WTC11 (cell line): ENCODE measurements at regions not wholly inside any gene's neighbourhood (a gene's known extent, or its start where the extent isn't known, plus 50 kb on each side); places are given as distances from the start of the nearest gene placed in this dataset.

Experiments
- ATAC-seq: fragments of 200-7000 bp; cut with Tn5 transposase; 2 replicates; pipeline ENCODE4 v1.10.0; 2021; ENCODE audit warnings: mild to moderate bottlenecking, moderate library complexity
- CTCF ChIA-PET: fragments of 300-600 bp; sonication (Branson Sonifier 250); formaldehyde crosslinking; loops from one replicate; lab custom pipeline; 2021; ENCODE audit warnings: antibody characterized with exemption; lab: Charles Lee
- POLR2A ChIA-PET: fragments of 350-600 bp; sonication (Branson Sonifier 250); formaldehyde crosslinking; loops from one replicate; lab custom pipeline; 2021; ENCODE audit warnings: antibody characterized with exemption; lab: Charles Lee
- DNase-seq: peaks from one replicate; pipeline ENCODE4 v3.0.0; 2021; ENCODE audit warnings: low spot score
- H3K27ac Mint-ChIP-seq: 2 replicates; pipeline ENCODE4 v1.8.0; 2021; ENCODE audit warnings: mixed read lengths
- H3K27me3 Mint-ChIP-seq: 2 replicates; pipeline ENCODE4 v1.8.0; 2021; ENCODE audit warnings: low read depth, mild to moderate bottlenecking, moderate library complexity, mixed read lengths
- H3K36me3 Mint-ChIP-seq: 2 replicates; pipeline ENCODE4 v1.8.0; 2021; ENCODE audit warnings: mixed read lengths
- H3K4me1 Mint-ChIP-seq: 2 replicates; pipeline ENCODE4 v1.8.0; 2022; ENCODE audit warnings: mixed read lengths
- H3K4me3 Mint-ChIP-seq: 2 replicates; pipeline ENCODE4 v1.8.0; 2021; ENCODE audit warnings: mild to moderate bottlenecking, moderate library complexity, mixed read lengths
- H3K9me3 Mint-ChIP-seq: 2 replicates; pipeline ENCODE4 v1.8.0; 2021; ENCODE audit warnings: mixed read lengths
- FOXK1 ChIP-seq: sonication (generic); formaldehyde crosslinking; IDR thresholded peaks from 2 replicates; pipeline ENCODE4 v1.8.0; 2022; ENCODE audit warnings: mild to moderate bottlenecking, moderate library complexity, missing genetic modification reagents
- GTF2I ChIP-seq: fragments of 250-450 bp; sonication (Bioruptor Pico); conservative IDR thresholded peaks from 2 replicates; pipeline ENCODE4 v1.4.0; 2021; ENCODE audit warnings: mild to moderate bottlenecking
- IRF2 ChIP-seq: sonication (generic); formaldehyde crosslinking; IDR thresholded peaks from 2 replicates; pipeline ENCODE4 v1.8.0; 2022; ENCODE audit warnings: low read depth, missing genetic modification reagents, borderline replicate concordance
- KAT7 ChIP-seq: sonication (generic); formaldehyde crosslinking; IDR thresholded peaks from 2 replicates; pipeline ENCODE4 v1.8.1; 2023; ENCODE audit warnings: missing genetic modification reagents, mild to moderate bottlenecking, borderline replicate concordance
- MXD4 ChIP-seq: fragments of 250-450 bp; sonication (Bioruptor Pico); IDR thresholded peaks from 2 replicates; pipeline ENCODE4 v1.8.0; 2021; ENCODE audit warnings: mild to moderate bottlenecking, moderate library complexity, borderline replicate concordance
- NFYB ChIP-seq: sonication (generic); formaldehyde crosslinking; conservative IDR thresholded peaks from 2 replicates; pipeline ENCODE4 v1.8.0; 2022; ENCODE audit warnings: low read depth, missing genetic modification reagents
- SP1 ChIP-seq: sonication (generic); formaldehyde crosslinking; conservative IDR thresholded peaks from 2 replicates; pipeline ENCODE4 v1.8.1; 2022; ENCODE audit warnings: missing genetic modification reagents
- ZNF219 ChIP-seq: sonication (generic); formaldehyde crosslinking; IDR thresholded peaks from 2 replicates; pipeline ENCODE4 v1.8.0; 2023; ENCODE audit warnings: missing genetic modification reagents, mild to moderate bottlenecking, borderline replicate concordance
- TF ChIP-seq, protein P1 (sequence below): sonication (generic); formaldehyde crosslinking; conservative IDR thresholded peaks from 2 replicates; pipeline ENCODE4 v1.8.1; 2023; ENCODE audit warnings: mild to moderate bottlenecking, low read depth, missing genetic modification reagents, moderate library complexity
- TF ChIP-seq, protein P2 (sequence below): sonication (generic); formaldehyde crosslinking; IDR thresholded peaks from 2 replicates; pipeline ENCODE4 v1.8.1; 2022; ENCODE audit warnings: mild to moderate bottlenecking, missing genetic modification reagents, moderate library complexity, borderline replicate concordance
- TF ChIP-seq, protein P3 (sequence below): sonication (generic); formaldehyde crosslinking; IDR thresholded peaks from 2 replicates; pipeline ENCODE4 v1.8.1; 2022; ENCODE audit warnings: missing genetic modification reagents, borderline replicate concordance
- TF ChIP-seq, protein P4 (sequence below): sonication (generic); formaldehyde crosslinking; IDR thresholded peaks from 2 replicates; pipeline ENCODE4 v1.8.1; 2023; ENCODE audit warnings: mild to moderate bottlenecking, missing genetic modification reagents, moderate library complexity
- TF ChIP-seq, protein P5 (sequence below): sonication (generic); formaldehyde crosslinking; IDR thresholded peaks from 2 replicates; pipeline ENCODE4 v1.8.0; 2022; ENCODE audit warnings: mild to moderate bottlenecking, missing genetic modification reagents
- TF ChIP-seq, protein P6 (sequence below): sonication (generic); formaldehyde crosslinking; IDR thresholded peaks from 2 replicates; pipeline ENCODE4 v1.8.1; 2023; ENCODE audit warnings: mild to moderate bottlenecking, missing genetic modification reagents, borderline replicate concordance
- TF ChIP-seq, protein P7 (sequence below): sonication (generic); formaldehyde crosslinking; IDR thresholded peaks from 2 replicates; pipeline ENCODE4 v1.8.1; 2022; ENCODE audit warnings: low read depth, mild to moderate bottlenecking, moderate library complexity, missing genetic modification reagents, borderline replicate concordance
- TF ChIP-seq, protein P8 (sequence below): sonication (generic); formaldehyde crosslinking; IDR thresholded peaks from 2 replicates; pipeline ENCODE4 v1.8.1; 2023; ENCODE audit warnings: mild to moderate bottlenecking, missing genetic modification reagents, moderate library complexity
- TF ChIP-seq, protein P9 (sequence below): sonication (generic); formaldehyde crosslinking; IDR thresholded peaks from 2 replicates; pipeline ENCODE4 v1.8.0; 2022; ENCODE audit warnings: mild to moderate bottlenecking, missing genetic modification reagents

DNA sequence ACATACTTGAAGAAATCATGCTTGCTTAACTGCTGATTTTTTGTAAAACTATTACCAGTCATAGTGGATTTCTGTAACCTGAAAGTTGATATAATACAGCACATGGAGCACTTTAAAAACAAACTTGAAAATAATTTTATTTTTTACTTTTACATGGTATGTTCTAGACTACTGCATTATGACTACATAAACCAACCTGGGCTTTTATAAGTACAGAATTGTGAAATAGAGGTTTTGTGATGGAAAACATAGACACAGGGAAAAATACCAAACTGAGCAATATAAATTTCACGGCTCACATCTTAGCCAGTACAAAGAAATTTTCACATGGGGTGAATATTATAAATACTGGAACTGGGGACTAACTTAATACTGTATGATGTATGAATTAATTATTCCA, 59.3 kb upstream of the CTIF start (continued):
- TF ChIP-seq, protein P1, sequence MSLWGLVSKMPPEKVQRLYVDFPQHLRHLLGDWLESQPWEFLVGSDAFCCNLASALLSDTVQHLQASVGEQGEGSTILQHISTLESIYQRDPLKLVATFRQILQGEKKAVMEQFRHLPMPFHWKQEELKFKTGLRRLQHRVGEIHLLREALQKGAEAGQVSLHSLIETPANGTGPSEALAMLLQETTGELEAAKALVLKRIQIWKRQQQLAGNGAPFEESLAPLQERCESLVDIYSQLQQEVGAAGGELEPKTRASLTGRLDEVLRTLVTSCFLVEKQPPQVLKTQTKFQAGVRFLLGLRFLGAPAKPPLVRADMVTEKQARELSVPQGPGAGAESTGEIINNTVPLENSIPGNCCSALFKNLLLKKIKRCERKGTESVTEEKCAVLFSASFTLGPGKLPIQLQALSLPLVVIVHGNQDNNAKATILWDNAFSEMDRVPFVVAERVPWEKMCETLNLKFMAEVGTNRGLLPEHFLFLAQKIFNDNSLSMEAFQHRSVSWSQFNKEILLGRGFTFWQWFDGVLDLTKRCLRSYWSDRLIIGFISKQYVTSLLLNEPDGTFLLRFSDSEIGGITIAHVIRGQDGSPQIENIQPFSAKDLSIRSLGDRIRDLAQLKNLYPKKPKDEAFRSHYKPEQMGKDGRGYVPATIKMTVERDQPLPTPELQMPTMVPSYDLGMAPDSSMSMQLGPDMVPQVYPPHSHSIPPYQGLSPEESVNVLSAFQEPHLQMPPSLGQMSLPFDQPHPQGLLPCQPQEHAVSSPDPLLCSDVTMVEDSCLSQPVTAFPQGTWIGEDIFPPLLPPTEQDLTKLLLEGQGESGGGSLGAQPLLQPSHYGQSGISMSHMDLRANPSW (CRISPR knock-in tag) = no peak
- TF ChIP-seq, protein P2, sequence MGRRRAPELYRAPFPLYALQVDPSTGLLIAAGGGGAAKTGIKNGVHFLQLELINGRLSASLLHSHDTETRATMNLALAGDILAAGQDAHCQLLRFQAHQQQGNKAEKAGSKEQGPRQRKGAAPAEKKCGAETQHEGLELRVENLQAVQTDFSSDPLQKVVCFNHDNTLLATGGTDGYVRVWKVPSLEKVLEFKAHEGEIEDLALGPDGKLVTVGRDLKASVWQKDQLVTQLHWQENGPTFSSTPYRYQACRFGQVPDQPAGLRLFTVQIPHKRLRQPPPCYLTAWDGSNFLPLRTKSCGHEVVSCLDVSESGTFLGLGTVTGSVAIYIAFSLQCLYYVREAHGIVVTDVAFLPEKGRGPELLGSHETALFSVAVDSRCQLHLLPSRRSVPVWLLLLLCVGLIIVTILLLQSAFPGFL (CRISPR knock-in tag) = no peak
- TF ChIP-seq, protein P3, sequence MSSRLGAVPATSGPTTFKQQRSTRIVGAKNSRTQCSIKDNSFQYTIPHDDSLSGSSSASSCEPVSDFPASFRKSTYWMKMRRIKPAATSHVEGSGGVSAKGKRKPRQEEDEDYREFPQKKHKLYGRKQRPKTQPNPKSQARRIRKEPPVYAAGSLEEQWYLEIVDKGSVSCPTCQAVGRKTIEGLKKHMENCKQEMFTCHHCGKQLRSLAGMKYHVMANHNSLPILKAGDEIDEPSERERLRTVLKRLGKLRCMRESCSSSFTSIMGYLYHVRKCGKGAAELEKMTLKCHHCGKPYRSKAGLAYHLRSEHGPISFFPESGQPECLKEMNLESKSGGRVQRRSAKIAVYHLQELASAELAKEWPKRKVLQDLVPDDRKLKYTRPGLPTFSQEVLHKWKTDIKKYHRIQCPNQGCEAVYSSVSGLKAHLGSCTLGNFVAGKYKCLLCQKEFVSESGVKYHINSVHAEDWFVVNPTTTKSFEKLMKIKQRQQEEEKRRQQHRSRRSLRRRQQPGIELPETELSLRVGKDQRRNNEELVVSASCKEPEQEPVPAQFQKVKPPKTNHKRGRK (CRISPR knock-in tag) = no peak
- TF ChIP-seq, protein P4, sequence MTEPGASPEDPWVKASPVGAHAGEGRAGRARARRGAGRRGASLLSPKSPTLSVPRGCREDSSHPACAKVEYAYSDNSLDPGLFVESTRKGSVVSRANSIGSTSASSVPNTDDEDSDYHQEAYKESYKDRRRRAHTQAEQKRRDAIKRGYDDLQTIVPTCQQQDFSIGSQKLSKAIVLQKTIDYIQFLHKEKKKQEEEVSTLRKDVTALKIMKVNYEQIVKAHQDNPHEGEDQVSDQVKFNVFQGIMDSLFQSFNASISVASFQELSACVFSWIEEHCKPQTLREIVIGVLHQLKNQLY (CRISPR knock-in tag) = no peak
- TF ChIP-seq MXD4 (CRISPR knock-in tag) (no peak), KAT7 (no peak), ZNF219 (no peak), GTF2I (CRISPR knock-in tag) (no peak), IRF2 (no peak), SP1 (CRISPR knock-in tag) (no peak)
- TF ChIP-seq, protein P5, sequence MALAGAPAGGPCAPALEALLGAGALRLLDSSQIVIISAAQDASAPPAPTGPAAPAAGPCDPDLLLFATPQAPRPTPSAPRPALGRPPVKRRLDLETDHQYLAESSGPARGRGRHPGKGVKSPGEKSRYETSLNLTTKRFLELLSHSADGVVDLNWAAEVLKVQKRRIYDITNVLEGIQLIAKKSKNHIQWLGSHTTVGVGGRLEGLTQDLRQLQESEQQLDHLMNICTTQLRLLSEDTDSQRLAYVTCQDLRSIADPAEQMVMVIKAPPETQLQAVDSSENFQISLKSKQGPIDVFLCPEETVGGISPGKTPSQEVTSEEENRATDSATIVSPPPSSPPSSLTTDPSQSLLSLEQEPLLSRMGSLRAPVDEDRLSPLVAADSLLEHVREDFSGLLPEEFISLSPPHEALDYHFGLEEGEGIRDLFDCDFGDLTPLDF (CRISPR knock-in tag) = no peak
- TF ChIP-seq, protein P6, sequence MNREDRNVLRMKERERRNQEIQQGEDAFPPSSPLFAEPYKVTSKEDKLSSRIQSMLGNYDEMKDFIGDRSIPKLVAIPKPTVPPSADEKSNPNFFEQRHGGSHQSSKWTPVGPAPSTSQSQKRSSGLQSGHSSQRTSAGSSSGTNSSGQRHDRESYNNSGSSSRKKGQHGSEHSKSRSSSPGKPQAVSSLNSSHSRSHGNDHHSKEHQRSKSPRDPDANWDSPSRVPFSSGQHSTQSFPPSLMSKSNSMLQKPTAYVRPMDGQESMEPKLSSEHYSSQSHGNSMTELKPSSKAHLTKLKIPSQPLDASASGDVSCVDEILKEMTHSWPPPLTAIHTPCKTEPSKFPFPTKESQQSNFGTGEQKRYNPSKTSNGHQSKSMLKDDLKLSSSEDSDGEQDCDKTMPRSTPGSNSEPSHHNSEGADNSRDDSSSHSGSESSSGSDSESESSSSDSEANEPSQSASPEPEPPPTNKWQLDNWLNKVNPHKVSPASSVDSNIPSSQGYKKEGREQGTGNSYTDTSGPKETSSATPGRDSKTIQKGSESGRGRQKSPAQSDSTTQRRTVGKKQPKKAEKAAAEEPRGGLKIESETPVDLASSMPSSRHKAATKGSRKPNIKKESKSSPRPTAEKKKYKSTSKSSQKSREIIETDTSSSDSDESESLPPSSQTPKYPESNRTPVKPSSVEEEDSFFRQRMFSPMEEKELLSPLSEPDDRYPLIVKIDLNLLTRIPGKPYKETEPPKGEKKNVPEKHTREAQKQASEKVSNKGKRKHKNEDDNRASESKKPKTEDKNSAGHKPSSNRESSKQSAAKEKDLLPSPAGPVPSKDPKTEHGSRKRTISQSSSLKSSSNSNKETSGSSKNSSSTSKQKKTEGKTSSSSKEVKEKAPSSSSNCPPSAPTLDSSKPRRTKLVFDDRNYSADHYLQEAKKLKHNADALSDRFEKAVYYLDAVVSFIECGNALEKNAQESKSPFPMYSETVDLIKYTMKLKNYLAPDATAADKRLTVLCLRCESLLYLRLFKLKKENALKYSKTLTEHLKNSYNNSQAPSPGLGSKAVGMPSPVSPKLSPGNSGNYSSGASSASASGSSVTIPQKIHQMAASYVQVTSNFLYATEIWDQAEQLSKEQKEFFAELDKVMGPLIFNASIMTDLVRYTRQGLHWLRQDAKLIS (CRISPR knock-in tag) = no peak
- TF ChIP-seq, all 79 proteins: peak for 0

DNA sequence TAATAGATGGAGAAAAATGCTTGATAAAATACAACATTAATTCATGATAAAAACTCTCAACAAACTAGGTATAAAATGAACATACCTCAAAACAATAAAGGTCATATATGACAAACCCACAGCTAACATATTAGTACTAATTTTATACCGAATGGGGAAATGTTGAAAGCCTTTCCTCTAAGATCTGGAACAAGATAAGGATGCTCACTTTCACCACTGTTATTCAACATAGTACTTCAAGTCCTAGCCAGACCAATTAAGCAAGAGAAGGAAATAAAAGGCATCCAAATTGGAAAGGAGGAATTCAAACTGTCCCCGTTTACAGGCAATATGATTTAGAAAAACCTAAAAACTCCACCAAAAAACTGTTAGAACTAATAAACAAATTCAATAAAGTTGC, 61.5 kb upstream of the CTIF start:
- ChIA-PET CTCF (no interaction called here), POLR2A (no interaction called here)
- no peaks in the 10 kb centered on the region for H3K4me1 Mint-ChIP-seq
- no peak overlapping the region for H3K27ac Mint-ChIP-seq
- peaks cover 6% of the 10 kb centered on the region for H3K9me3 Mint-ChIP-seq
- H3K27me3 Mint-ChIP-seq = peaks cover 2% of the 10 kb centered on the region; the same call in 1 of the 2 replicates
- DNase-seq (no peak), ATAC-seq (no peak)
- no peaks in the 10 kb centered on the region for H3K36me3 Mint-ChIP-seq
- no peak overlapping the region for H3K4me3 Mint-ChIP-seq
- no peak for TF ChIP-seq FOXK1
- TF ChIP-seq, protein P7, sequence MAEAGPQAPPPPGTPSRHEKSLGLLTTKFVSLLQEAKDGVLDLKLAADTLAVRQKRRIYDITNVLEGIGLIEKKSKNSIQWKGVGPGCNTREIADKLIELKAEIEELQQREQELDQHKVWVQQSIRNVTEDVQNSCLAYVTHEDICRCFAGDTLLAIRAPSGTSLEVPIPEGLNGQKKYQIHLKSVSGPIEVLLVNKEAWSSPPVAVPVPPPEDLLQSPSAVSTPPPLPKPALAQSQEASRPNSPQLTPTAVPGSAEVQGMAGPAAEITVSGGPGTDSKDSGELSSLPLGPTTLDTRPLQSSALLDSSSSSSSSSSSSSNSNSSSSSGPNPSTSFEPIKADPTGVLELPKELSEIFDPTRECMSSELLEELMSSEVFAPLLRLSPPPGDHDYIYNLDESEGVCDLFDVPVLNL (CRISPR knock-in tag) = no peak
- TF ChIP-seq, protein P8, sequence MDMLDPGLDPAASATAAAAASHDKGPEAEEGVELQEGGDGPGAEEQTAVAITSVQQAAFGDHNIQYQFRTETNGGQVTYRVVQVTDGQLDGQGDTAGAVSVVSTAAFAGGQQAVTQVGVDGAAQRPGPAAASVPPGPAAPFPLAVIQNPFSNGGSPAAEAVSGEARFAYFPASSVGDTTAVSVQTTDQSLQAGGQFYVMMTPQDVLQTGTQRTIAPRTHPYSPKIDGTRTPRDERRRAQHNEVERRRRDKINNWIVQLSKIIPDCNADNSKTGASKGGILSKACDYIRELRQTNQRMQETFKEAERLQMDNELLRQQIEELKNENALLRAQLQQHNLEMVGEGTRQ = no peak
- TF ChIP-seq, protein P9, sequence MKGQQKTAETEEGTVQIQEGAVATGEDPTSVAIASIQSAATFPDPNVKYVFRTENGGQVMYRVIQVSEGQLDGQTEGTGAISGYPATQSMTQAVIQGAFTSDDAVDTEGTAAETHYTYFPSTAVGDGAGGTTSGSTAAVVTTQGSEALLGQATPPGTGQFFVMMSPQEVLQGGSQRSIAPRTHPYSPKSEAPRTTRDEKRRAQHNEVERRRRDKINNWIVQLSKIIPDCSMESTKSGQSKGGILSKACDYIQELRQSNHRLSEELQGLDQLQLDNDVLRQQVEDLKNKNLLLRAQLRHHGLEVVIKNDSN = no peak
- TF ChIP-seq NFYB = no peak
